ENCODE measurements at regions not wholly inside any gene's neighbourhood (a gene's known extent, or its start where the extent isn't known, plus 50 kb on each side); places are given as distances from the start of the nearest gene placed in this dataset.

DNA sequence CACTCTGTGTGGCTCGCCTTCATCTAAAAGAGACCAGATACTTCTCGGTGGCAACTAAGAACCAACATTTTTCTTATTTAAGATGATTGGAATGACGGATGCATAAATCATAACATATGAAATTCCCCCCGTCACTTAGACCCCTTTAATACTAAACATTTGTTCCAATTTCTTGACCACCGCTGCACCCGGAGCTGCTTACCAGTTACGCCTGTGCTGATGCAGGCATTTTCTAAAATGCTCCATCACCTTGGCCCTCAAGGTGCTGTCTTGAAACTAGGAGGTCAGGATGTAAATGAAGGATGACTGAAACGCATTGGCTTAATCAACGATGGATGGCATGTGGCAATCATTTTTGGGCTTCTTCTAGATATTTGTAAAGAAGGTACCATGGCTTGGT is 130.0 kb downstream of the CPZ start:
- H3K36me3 ChIP-seq (ENCODE audit: control insufficient read depth, insufficient read depth, low read length) = no peaks in the 10 kb centered on the region
- H3K27me3 ChIP-seq (ENCODE audit: control insufficient read depth, insufficient read depth, low read length) = peaks cover 3% of the 10 kb centered on the region; the same call in 1 of the 2 replicates
- no peaks in the 10 kb centered on the region for H3K9me3 ChIP-seq (ENCODE audit: control insufficient read depth, insufficient read depth, low read depth, low read length)
- intact Hi-C loops (cut with micrococcal nuclease; ENCODE audit: unreplicated experiment) = no loop called here
- no peaks in the 10 kb centered on the region for H3K4me1 ChIP-seq (ENCODE audit: control insufficient read depth, insufficient read depth, low read length)
- H3K4me3 ChIP-seq (ENCODE audit: low read depth in 2 of 2, low read length in 2 of 2) = no peak overlapping the region
- BruUV-seq (replicated peaks) = no TSS peak
- no peak for ATAC-seq
- in situ Hi-C loops (cut with HindIII; ENCODE audit: low pct_unique_long_range_greater_than_20kb, low sequenced_read_pairs) = no loop called here
- ChIA-PET CTCF (no interaction called here), POLR2A (no interaction called here)
- no peak for TF ChIP-seq SIN3A (IDR thresholded peaks at IDR 0.05; ENCODE audit: borderline replicate concordance, insufficient read depth, low read depth, low read length)
- TF ChIP-seq, protein P1, sequence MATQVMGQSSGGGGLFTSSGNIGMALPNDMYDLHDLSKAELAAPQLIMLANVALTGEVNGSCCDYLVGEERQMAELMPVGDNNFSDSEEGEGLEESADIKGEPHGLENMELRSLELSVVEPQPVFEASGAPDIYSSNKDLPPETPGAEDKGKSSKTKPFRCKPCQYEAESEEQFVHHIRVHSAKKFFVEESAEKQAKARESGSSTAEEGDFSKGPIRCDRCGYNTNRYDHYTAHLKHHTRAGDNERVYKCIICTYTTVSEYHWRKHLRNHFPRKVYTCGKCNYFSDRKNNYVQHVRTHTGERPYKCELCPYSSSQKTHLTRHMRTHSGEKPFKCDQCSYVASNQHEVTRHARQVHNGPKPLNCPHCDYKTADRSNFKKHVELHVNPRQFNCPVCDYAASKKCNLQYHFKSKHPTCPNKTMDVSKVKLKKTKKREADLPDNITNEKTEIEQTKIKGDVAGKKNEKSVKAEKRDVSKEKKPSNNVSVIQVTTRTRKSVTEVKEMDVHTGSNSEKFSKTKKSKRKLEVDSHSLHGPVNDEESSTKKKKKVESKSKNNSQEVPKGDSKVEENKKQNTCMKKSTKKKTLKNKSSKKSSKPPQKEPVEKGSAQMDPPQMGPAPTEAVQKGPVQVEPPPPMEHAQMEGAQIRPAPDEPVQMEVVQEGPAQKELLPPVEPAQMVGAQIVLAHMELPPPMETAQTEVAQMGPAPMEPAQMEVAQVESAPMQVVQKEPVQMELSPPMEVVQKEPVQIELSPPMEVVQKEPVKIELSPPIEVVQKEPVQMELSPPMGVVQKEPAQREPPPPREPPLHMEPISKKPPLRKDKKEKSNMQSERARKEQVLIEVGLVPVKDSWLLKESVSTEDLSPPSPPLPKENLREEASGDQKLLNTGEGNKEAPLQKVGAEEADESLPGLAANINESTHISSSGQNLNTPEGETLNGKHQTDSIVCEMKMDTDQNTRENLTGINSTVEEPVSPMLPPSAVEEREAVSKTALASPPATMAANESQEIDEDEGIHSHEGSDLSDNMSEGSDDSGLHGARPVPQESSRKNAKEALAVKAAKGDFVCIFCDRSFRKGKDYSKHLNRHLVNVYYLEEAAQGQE (IDR thresholded peaks at IDR 0.05; ENCODE audit: insufficient read depth in 1 of 2, low read depth in 2 of 2, low read length in 1 of 2) = no peak
- no peak for TF ChIP-seq CTCF (IDR thresholded peaks at IDR 0.05)
- TF ChIP-seq POLR2AphosphoS5 (IDR thresholded peaks at IDR 0.05; ENCODE audit: low read depth, low read length) = no peak
- no peak for TF ChIP-seq TCF7L2 (IDR thresholded peaks at IDR 0.05; ENCODE audit: low read depth, low read length)
- H3K27ac ChIP-seq (ENCODE audit: low read length) = no peak overlapping the region
- no peak for DNase-seq (ENCODE audit: low read depth, low spot score)

DNA sequence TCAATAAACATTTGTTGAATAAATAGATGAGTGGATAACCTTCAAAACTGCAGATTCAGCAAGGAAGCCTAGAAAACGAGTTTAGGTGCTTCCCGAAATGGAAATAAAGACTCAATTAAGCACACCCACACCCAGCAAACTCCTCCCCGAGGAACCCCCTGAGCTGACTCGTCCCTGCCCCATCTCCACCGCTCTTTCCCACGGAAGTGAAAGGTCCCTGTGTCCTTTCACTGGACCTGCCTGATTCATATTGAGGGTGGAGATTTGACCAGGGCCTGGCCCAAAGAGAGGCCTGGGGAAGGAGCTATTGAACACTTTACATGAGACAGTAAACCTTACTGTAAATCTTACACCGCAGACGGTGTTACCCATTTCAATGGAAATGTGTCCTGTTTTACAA is 129.1 kb downstream of the CPZ start:
- Histone ChIP-seq H3K36me3 (ENCODE audit: control insufficient read depth, insufficient read depth, low read length) (no peaks in the 10 kb centered on the region), H3K27me3 (ENCODE audit: control insufficient read depth, insufficient read depth, low read length) (peaks cover 3% of the 10 kb centered on the region; the same call in 1 of the 2 replicates), H3K4me3 (ENCODE audit: low read depth in 2 of 2, low read length in 2 of 2) (no peak overlapping the region), H3K27ac (ENCODE audit: low read length) (no peak overlapping the region), H3K4me1 (ENCODE audit: control insufficient read depth, insufficient read depth, low read length) (no peaks in the 10 kb centered on the region), H3K9me3 (ENCODE audit: control insufficient read depth, insufficient read depth, low read depth, low read length) (no peaks in the 10 kb centered on the region)
- no TSS peak for BruUV-seq (replicated peaks)
- intact Hi-C loops (cut with micrococcal nuclease; ENCODE audit: unreplicated experiment) = no loop called here
- CTCF ChIA-PET = interaction anchor here (0.6 kb wide), 1 partner anchor 544 kb away, joined by 3 read pairs; no protein-coding TSS in a partner anchor
- in situ Hi-C loops (cut with HindIII; ENCODE audit: low pct_unique_long_range_greater_than_20kb, low sequenced_read_pairs) = no loop called here
- TF ChIP-seq TCF7L2 (IDR thresholded peaks at IDR 0.05; ENCODE audit: low read depth, low read length) (no peak), CTCF (IDR thresholded peaks at IDR 0.05) (no peak), POLR2AphosphoS5 (IDR thresholded peaks at IDR 0.05; ENCODE audit: low read depth, low read length) (no peak), SIN3A (IDR thresholded peaks at IDR 0.05; ENCODE audit: borderline replicate concordance, insufficient read depth, low read depth, low read length) (no peak)
- TF ChIP-seq, protein P1 (IDR thresholded peaks at IDR 0.05; ENCODE audit: insufficient read depth in 1 of 2, low read depth in 2 of 2, low read length in 1 of 2) = no peak
- POLR2A ChIA-PET = no interaction called here
- no peak for DNase-seq (ENCODE audit: low read depth, low spot score)
- no peak for ATAC-seq
